SIG-M5 treated with dmso at 0.1 percent for 504 hours (cell line): ENCODE measurements at regions not wholly inside any gene's neighbourhood (a gene's known extent, or its start where the extent isn't known, plus 50 kb on each side); places are given as distances from the start of the nearest gene placed in this dataset.

Experiments used
- DNase-seq: peaks from one replicate; lab custom pipeline; 2025; ENCODE audit not compliant: unreplicated experiment; lab: John Stamatoyannopoulos, UW

- DNase-seq = no peak
These were observed 88.5 kb upstream of the BCL9 start for GRCh38 chr1:147452809-147453208.

GRCh38 chr1:147463022-147463421 is 78.3 kb upstream of the BCL9 start:
- DNase-seq = no peak

GRCh38 chr1:147466543-147466942 is 74.8 kb upstream of the BCL9 start:
- DNase-seq = no peak

GRCh38 chr1:147470079-147470478 is 71.2 kb upstream of the BCL9 start:
- DNase-seq = no peak

DNA sequence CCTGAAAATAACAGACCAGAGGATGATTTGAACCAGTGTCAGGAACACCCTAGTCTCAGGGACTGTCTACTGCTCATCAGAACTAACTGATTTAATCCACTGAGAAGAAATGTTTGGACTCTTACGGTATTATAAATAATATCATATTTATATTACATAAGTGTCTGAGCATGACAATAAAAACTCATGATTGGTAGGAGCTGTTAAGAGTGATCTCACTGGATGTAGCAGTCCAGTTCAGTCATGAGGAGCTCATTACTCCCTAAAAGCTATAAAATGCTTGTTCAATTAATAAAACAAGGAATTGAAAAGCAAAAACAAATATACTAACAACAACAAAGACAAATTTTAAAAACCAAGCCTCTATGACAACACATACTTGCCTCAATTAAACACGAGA is 68.8 kb upstream of the BCL9 start:
- DNase-seq = no peak

- DNase-seq = no peak
These were observed 68.2 kb upstream of the BCL9 start for GRCh38 chr1:147472966-147473732.

- no peak for DNase-seq
These were observed 67.6 kb upstream of the BCL9 start for GRCh38 chr1:147473733-147474049.

DNA sequence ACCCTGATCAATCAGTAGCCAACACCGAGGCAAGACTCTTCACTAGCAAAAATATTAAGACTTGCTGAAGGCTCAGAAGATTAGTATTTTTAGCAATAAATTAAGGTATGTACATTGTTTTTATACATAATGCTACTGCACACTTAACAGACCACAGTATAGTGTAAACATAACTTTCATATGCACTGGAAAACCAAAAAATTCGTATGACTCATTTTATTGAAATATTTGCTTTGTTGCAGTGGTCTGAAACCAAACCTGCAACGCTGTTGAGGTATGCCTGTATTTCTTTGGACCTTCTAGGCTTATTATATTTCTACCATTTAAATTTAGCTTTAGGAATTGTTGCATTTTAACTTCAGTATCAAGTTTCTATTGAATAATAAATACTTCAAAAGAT is 65.8 kb upstream of the BCL9 start:
- no peak for DNase-seq

GRCh38 chr1:147478521-147478920 is 62.8 kb upstream of the BCL9 start:
- no peak for DNase-seq

- no peak for DNase-seq
These were observed 61.3 kb upstream of the BCL9 start for GRCh38 chr1:147479864-147480564.

GRCh38 chr1:147480565-147480935 is 60.8 kb upstream of the BCL9 start:
- DNase-seq = no peak

GRCh38 chr1:147486876-147487656 is 54.2 kb upstream of the BCL9 start:
- DNase-seq = no peak

- DNase-seq = no peak
These were observed 50.2 kb upstream of the BCL9 start for GRCh38 chr1:147491098-147491497.
